ENCODE measurements at regions not wholly inside any gene's neighbourhood (a gene's known extent, or its start where the extent isn't known, plus 50 kb on each side); places are given as distances from the start of the nearest gene placed in this dataset.

- Histone ChIP-seq H3K4me1 (ENCODE audit: insufficient read depth, low read length, poor library complexity, severe bottlenecking) (no peaks in the 10 kb centered on the region), H2AFZ (ENCODE audit: low read length) (no peak overlapping the region), H3F3A (ENCODE audit: low read depth) (no peaks in the 10 kb centered on the region), H3K36me3 (ENCODE audit: insufficient read depth, low read length) (no peaks in the 10 kb centered on the region), H3K9ac (ENCODE audit: low read depth, low read length, poor library complexity, severe bottlenecking) (no peak overlapping the region), H4K20me1 (ENCODE audit: insufficient read depth, low read length, poor library complexity, severe bottlenecking) (no peaks in the 10 kb centered on the region), H3K4me2 (ENCODE audit: low read depth, low read length, poor library complexity, severe bottlenecking) (no peak overlapping the region), H3K9me3 (ENCODE audit: insufficient read depth, low read depth, low read length) (no peaks in the 10 kb centered on the region), H3K4me3 (ENCODE audit: low read length, poor library complexity, severe bottlenecking) (no peak overlapping the region), H3K79me2 (ENCODE audit: insufficient read depth, low read length) (no peaks in the 10 kb centered on the region), H3K27me3 (ENCODE audit: insufficient read depth, low read length, poor library complexity, severe bottlenecking) (no peaks in the 10 kb centered on the region), H3K9me2 (replicated peaks; ENCODE audit: low read depth, low read length) (no peaks in the 10 kb centered on the region)
- TF ChIP-seq CTCF (conservative IDR thresholded peaks at IDR 0.05; ENCODE audit: low read length) (no peak), EZH2phosphoT487 (IDR thresholded peaks at IDR 0.05; ENCODE audit: borderline replicate concordance) (no peak)
These were observed 394.1 kb downstream of the SOX9 start for GRCh38 chr17:72514891-72515290.

GRCh38 chr17:72515291-72516065 lies 394.7 kb downstream of the SOX9 start:
- no peaks in the 10 kb centered on the region for H3K9me3 ChIP-seq (ENCODE audit: insufficient read depth, low read depth, low read length)
- H3F3A ChIP-seq (ENCODE audit: low read depth): no peaks in the 10 kb centered on the region
- H3K4me1 ChIP-seq (ENCODE audit: insufficient read depth, low read length, poor library complexity, severe bottlenecking): no peaks in the 10 kb centered on the region
- no peak overlapping the region for H2AFZ ChIP-seq (ENCODE audit: low read length)
- no peak overlapping the region for H3K9ac ChIP-seq (ENCODE audit: low read depth, low read length, poor library complexity, severe bottlenecking)
- no peaks in the 10 kb centered on the region for H3K79me2 ChIP-seq (ENCODE audit: insufficient read depth, low read length)
- TF ChIP-seq EZH2phosphoT487 (IDR thresholded peaks at IDR 0.05; ENCODE audit: borderline replicate concordance) (no peak), CTCF (conservative IDR thresholded peaks at IDR 0.05; ENCODE audit: low read length) (no peak)
- H4K20me1 ChIP-seq (ENCODE audit: insufficient read depth, low read length, poor library complexity, severe bottlenecking): no peaks in the 10 kb centered on the region
- H3K27me3 ChIP-seq (ENCODE audit: insufficient read depth, low read length, poor library complexity, severe bottlenecking): no peaks in the 10 kb centered on the region
- no peak overlapping the region for H3K4me3 ChIP-seq (ENCODE audit: low read length, poor library complexity, severe bottlenecking)
- H3K36me3 ChIP-seq (ENCODE audit: insufficient read depth, low read length): no peaks in the 10 kb centered on the region
- H3K4me2 ChIP-seq (ENCODE audit: low read depth, low read length, poor library complexity, severe bottlenecking): no peak overlapping the region
- H3K9me2 ChIP-seq (replicated peaks; ENCODE audit: low read depth, low read length): no peaks in the 10 kb centered on the region

GRCh38 chr17:72516772-72517399 lies 396.1 kb downstream of the SOX9 start:
- Histone ChIP-seq H3K9ac (ENCODE audit: low read depth, low read length, poor library complexity, severe bottlenecking) (no peak overlapping the region), H4K20me1 (ENCODE audit: insufficient read depth, low read length, poor library complexity, severe bottlenecking) (no peaks in the 10 kb centered on the region), H3K9me2 (replicated peaks; ENCODE audit: low read depth, low read length) (no peaks in the 10 kb centered on the region), H3K4me3 (ENCODE audit: low read length, poor library complexity, severe bottlenecking) (no peak overlapping the region), H2AFZ (ENCODE audit: low read length) (no peak overlapping the region), H3K36me3 (ENCODE audit: insufficient read depth, low read length) (no peaks in the 10 kb centered on the region), H3K79me2 (ENCODE audit: insufficient read depth, low read length) (no peaks in the 10 kb centered on the region), H3K27me3 (ENCODE audit: insufficient read depth, low read length, poor library complexity, severe bottlenecking) (no peaks in the 10 kb centered on the region), H3K9me3 (ENCODE audit: insufficient read depth, low read depth, low read length) (no peaks in the 10 kb centered on the region; the same call in 1 of the 2 replicates), H3F3A (ENCODE audit: low read depth) (no peaks in the 10 kb centered on the region), H3K4me2 (ENCODE audit: low read depth, low read length, poor library complexity, severe bottlenecking) (no peak overlapping the region), H3K4me1 (ENCODE audit: insufficient read depth, low read length, poor library complexity, severe bottlenecking) (no peaks in the 10 kb centered on the region)
- no peak for TF ChIP-seq EZH2phosphoT487 (IDR thresholded peaks at IDR 0.05; ENCODE audit: borderline replicate concordance)
- TF ChIP-seq CTCF (conservative IDR thresholded peaks at IDR 0.05; ENCODE audit: low read length): no peak

Data from Loucy (cell line).